DND-41 (cell line): ENCODE measurements at regions not wholly inside any gene's neighbourhood (a gene's known extent, or its start where the extent isn't known, plus 50 kb on each side); places are given as distances from the start of the nearest gene placed in this dataset.

Experiments
- ATAC-seq: fragments of 200-7000 bp; cut with Tn5 transposase; 3 replicates; pipeline ENCODE4 v1.9.1; 2021; ENCODE audit warnings: low read depth; ENCODE audit not compliant: insufficient read depth
- DNase-seq: peaks from one replicate; pipeline ENCODE4 v3.0.0-alpha.2; 2020
- H2AFZ ChIP-seq: 2 replicates; pipeline ENCODE4 v1.6.0; 2012; ENCODE audit warnings: low read depth, low read length
- H3K27ac ChIP-seq: 2 replicates; pipeline ENCODE4 v1.5.1; 2012; ENCODE audit warnings: low read length, inconsistent platforms
- H3K27me3 ChIP-seq: fragments of 200-600 bp; sonication (generic); 2 replicates; pipeline ENCODE4 v1.6.0; 2012; ENCODE audit warnings: low read length, mild to moderate bottlenecking, inconsistent platforms; ENCODE audit not compliant: insufficient read depth, poor library complexity
- H3K36me3 ChIP-seq: 2 replicates; pipeline ENCODE4 v1.5.1; 2012; ENCODE audit warnings: low read length, inconsistent platforms; ENCODE audit not compliant: insufficient read depth
- H3K4me1 ChIP-seq: 2 replicates; pipeline ENCODE4 v1.5.1; 2012; ENCODE audit warnings: mild to moderate bottlenecking, low read length; ENCODE audit not compliant: insufficient read depth
- H3K4me2 ChIP-seq: 2 replicates; pipeline ENCODE4 v1.6.0; 2012; ENCODE audit warnings: mild to moderate bottlenecking, moderate library complexity, low read length, inconsistent platforms; ENCODE audit not compliant: insufficient read depth
- H3K4me3 ChIP-seq, 2 experiments: fragments of 200-600 bp in 1 of 2; shearing (Covaris generic) in 1 of 2; 2 replicates each; pipeline ENCODE4 v1.5.1; 2012 to 2016; ENCODE audit warnings: inconsistent platforms in 2 of 2, low read length in 2 of 2, mild to moderate bottlenecking in 2 of 2, low read depth in 1 of 2, moderate library complexity in 1 of 2
- H3K79me2 ChIP-seq: 2 replicates; pipeline ENCODE4 v1.6.0; 2012; ENCODE audit warnings: low read length, inconsistent platforms; ENCODE audit not compliant: insufficient read depth
- H3K9ac ChIP-seq: 2 replicates; pipeline ENCODE4 v1.6.0; 2012; ENCODE audit warnings: low read depth, mild to moderate bottlenecking, inconsistent platforms, low read length, moderate library complexity
- H3K9me3 ChIP-seq: 2 replicates; pipeline ENCODE4 v1.5.1; 2012; ENCODE audit warnings: low read length, moderate library complexity, mild to moderate bottlenecking, inconsistent platforms; ENCODE audit not compliant: insufficient read depth, severe bottlenecking
- H4K20me1 ChIP-seq: 2 replicates; pipeline ENCODE4 v1.6.0; 2012; ENCODE audit warnings: low read length; ENCODE audit not compliant: insufficient read depth
- CTCF ChIP-seq: IDR thresholded peaks from 2 replicates; pipeline ENCODE4 v1.5.1; 2012; ENCODE audit warnings: borderline replicate concordance, low read length, moderate library complexity, mild to moderate bottlenecking; ENCODE audit not compliant: poor library complexity, severe bottlenecking; ENCODE audit errors: extremely low read depth
- EZH2 ChIP-seq: IDR thresholded peaks from 3 replicates; pipeline ENCODE4 v1.6.1; 2012; ENCODE audit warnings: borderline replicate concordance, low read depth, mild to moderate bottlenecking, moderate library complexity, low read length, inconsistent platforms; ENCODE audit not compliant: severe bottlenecking

DNA sequence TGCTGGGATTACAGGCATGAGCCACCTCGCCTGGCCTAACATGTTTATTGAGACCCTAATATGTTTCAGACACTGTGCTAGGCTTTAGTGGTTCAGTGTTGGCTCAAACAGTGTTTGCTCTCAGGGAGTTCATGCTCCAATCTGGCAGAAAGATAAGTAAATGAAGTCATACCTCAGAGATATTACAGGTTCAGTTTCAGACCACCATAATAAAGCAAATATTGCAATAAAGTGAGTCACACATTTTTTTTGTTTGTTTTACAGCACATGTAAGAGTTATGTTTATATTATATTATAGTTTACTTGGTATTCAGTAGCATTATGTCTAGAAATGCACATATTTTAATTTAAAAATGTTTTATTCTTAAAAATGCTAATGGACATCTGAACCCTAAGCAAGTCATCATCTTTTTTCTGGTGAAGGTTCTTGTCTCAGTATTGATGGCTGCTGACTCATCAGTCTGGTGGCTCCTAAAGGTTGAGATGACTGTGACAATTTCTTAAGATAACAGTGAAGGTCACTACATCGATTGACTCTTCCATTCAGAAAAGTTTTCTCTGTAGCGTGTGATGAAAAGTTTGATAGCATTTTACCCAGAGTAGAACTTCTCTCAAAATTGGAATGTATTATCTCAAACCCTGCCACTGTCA, 243.0 kb upstream of the ANO5 start:
- no peak for DNase-seq
- no peak for ATAC-seq
- Histone ChIP-seq H3K4me3 (no peak overlapping the region), H3K27me3 (no peaks in the 10 kb centered on the region), H3K4me1 (no peaks in the 10 kb centered on the region), H3K9ac (no peak overlapping the region), H3K79me2 (no peaks in the 10 kb centered on the region), H3K36me3 (no peaks in the 10 kb centered on the region), H3K27ac (no peak overlapping the region), H4K20me1 (no peaks in the 10 kb centered on the region), H3K9me3 (no peaks in the 10 kb centered on the region), H2AFZ (no peak overlapping the region), H3K4me2 (no peak overlapping the region)
- TF ChIP-seq CTCF (no peak), EZH2 (no peak)

GRCh38 chr11:21963013-21963412, 229.9 kb upstream of the ANO5 start:
- no peaks in the 10 kb centered on the region for H3K79me2 ChIP-seq
- ATAC-seq (no peak), DNase-seq (no peak)
- no peaks in the 10 kb centered on the region for H3K27me3 ChIP-seq
- H3K4me1 ChIP-seq, result no peaks in the 10 kb centered on the region
- no peaks in the 10 kb centered on the region for H4K20me1 ChIP-seq
- no peak overlapping the region for H3K4me3 ChIP-seq
- no peak overlapping the region for H2AFZ ChIP-seq
- no peaks in the 10 kb centered on the region for H3K36me3 ChIP-seq
- no peak overlapping the region for H3K27ac ChIP-seq
- no peak overlapping the region for H3K9ac ChIP-seq
- TF ChIP-seq EZH2, result no peak
- TF ChIP-seq CTCF, result no peak
- no peak overlapping the region for H3K4me2 ChIP-seq
- H3K9me3 ChIP-seq, result no peaks in the 10 kb centered on the region

DNA sequence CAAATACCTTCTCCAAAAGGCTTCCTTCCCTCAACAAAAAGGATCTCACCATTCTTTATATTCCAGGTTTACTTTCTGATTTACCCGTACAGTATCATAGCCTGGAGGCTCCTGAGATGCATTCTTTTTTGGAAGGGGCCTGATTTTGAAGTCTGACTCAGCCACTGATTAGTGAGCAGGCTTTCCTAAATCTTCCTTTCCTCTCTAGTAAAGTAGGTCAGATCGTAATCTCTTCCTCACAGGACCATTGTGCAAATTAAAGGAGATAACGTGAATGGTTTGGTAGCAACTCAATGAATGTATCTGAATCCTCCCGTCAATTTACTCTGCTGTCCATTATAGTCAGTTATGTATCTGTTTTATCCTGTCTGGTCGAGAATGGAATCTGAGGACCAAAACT, 227.7 kb upstream of the ANO5 start:
- H3K27ac ChIP-seq, result no peak overlapping the region
- no peaks in the 10 kb centered on the region for H3K9me3 ChIP-seq

More for the DNA sequence above, 227.7 kb upstream of the ANO5 start:
- DNase-seq (no peak), ATAC-seq (no peak)
- no peaks in the 10 kb centered on the region for H3K27me3 ChIP-seq
- H3K79me2 ChIP-seq, result no peaks in the 10 kb centered on the region
- no peak overlapping the region for H3K4me2 ChIP-seq
- no peaks in the 10 kb centered on the region for H3K4me1 ChIP-seq
- H2AFZ ChIP-seq, result no peak overlapping the region
- no peak overlapping the region for H3K4me3 ChIP-seq
- H3K9ac ChIP-seq, result no peak overlapping the region
- no peak for TF ChIP-seq EZH2
- TF ChIP-seq CTCF, result no peak
- no peaks in the 10 kb centered on the region for H3K36me3 ChIP-seq
- H4K20me1 ChIP-seq, result no peaks in the 10 kb centered on the region
